Activated CD8-positive, alpha-beta memory T cell treated with anti-CD3 and anti-CD28 coated beads for 1 hour (primary cell): ENCODE measurements at regions not wholly inside any gene's neighbourhood (a gene's known extent, or its start where the extent isn't known, plus 50 kb on each side); places are given as distances from the start of the nearest gene placed in this dataset.
"Not testable (repeated sequence)": the region's sequence is repeated elsewhere in the genome, so short reads cannot be mapped to it uniquely, and the experiment has no call there.

Source experiments
- DNase-seq, 2 donors: peaks; one replicate each; pipeline ENCODE4 v3.0.0-alpha.2; 2020; ENCODE audit warnings: low read depth in 1 of 2; ENCODE audit errors: extremely low read depth in 1 of 2

DNA sequence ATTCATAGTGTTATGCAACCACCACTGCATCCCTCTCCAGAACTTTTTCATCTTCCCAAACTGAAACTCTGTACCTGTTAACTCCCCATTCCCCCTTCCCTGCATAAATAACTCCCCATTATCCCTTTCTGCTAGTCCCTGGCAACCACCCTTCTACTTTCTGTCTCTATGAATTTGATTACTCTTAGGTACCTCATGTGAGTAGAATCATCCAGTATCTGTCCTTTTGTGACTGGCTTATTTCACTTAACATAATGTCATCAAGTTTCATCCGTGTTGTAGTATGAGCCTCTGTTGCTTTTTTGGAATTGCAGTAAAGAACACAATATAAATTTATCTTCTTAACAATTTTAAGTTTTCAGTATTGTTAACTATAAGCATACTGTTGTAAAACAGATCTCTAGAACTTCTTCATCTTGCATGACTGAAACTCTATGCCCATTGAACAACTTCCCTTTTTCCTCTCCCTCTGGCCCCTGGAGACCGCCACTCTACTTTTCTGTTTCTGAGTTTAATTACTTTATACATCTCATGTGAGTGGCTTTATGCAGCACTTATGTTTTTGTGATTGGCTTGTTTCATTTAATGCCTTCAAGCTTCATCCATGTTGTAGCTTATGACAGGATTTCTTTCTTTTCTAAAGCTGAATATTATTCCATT lies 87.3 kb upstream of the ABCC4 start:
- no peak for DNase-seq

DNA sequence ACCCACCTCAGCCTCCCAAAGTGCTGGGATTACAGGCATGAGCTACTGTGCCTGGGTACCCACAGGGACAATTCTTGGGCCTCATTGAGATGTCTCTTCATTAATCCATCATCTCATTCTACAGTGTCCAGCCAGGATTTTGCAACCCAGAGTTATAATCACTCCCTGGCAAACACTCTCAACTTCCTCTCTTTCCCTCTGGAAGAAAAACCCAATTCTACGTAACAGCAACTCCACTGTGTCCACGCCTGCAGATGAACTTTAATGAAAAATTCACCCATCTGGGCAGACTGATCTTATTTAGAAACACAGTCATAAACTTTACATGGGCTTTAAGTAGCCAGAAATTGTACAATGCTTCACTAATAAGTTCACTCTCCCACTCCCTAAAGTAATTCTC lies 90.1 kb upstream of the ABCC4 start:
- DNase-seq, result no peak

- no peak for DNase-seq
These were observed 90.5 kb upstream of the ABCC4 start for GRCh38 chr13:95391785-95392184.

DNA sequence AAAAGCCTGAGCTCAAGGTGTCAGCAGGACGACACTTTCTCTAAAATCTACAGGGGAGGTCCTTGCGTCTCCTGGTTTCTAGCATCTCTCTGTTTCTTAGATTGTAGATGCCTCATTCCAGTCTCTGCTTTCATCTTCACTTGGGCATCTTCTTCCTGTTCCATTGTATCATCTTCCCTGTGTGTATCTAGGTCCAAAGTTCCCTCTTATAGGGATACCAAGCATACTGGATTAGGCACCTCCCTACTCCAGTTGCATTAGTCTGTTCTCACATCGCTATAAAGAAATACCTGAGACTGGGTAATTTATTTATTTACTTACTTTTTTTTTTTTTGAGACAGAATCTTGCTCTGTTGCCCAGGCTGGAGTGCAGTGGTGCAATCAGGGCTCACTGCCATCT lies 91.3 kb upstream of the ABCC4 start:
- no peak for DNase-seq

DNA sequence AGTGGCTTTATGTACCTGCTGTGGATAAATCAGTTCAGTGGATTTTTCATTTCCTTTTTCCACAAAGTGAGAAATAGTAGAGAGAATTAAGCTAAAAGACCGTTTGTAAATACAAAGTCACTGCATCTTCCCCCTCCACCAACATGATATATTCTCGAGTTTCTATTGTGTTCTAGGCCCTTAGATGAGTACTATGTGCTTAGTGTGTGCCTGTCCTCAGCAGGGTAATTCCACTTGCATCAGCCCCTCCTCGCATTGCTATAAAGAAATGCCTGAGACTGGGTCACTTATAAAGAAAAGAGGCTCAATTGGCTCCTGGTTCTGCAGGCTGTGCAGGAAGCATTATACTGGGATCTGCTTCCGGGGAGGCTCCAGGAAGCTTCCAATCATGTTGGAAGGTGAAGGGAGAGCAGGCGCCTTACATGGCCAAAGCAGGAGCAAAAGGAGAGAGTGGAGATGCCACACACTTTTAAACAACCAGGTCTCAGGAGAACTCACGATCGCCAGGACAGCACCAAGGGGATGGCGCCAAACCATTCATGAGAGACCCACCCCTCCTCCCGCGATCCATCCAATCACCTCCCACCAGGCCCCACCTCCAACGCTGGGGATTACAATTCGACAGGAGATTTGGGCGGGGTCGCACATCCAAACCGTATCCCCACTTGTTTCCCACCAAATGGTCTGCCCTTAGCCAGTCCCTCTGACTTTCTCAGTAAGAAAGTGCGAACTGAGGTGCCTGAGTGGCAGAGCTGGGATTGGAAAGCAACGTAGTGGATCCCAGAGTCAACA lies 102.3 kb upstream of the ABCC4 start:
- DNase-seq, result no peak

- DNase-seq, result peak; percentile 39 to 66
These were observed 103.1 kb upstream of the ABCC4 start for GRCh38 chr13:95404141-95404882.

DNA sequence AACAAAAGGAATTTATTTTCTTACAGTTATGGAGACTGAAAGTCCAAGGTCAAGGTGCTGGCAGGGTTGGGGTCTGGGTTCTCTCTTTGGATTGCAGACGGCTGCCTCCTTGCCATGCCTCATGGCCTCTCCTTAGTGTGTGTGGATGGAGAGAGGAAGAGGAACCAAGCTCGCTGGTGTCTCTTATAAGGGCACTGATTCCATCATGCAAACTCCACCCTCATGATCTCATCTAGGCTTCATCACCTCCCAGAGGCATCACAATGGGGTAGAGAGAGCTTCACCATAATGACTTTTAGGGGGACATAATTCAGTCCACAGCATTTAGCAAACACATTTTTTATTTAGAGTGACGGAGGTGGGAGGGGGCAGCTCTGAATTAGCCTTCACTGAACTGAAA lies 104.9 kb upstream of the ABCC4 start:
- no peak for DNase-seq

DNA sequence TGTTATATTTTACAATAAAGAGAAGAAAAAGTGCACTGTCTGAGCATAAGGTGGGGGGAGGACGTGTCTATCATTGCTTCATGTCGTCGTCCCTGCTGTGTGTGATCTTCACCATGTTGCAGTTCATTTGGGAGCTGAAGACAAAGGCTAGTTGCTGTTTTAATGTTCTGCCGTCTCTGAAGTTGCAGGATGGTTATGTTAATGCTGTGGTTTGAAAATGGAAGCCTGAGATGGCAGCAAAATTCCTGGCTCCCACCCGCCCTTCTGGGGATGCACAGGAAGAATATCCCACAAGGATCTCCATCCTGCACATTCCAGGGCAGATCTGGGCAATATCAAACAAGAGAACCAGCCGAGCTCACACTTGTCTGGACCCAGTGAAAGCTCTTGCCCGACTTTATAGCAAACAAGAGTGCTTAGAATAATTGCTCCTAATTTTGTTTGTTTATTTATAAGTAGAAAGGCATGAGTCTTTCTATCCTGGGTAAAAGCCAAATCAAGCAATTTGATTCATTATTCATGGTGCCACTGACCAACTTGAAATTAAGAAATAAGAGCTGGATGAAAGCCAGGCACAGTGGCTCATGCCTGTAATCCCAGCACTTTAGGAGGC lies 110.3 kb upstream of the ABCC4 start:
- no peak for DNase-seq

DNA sequence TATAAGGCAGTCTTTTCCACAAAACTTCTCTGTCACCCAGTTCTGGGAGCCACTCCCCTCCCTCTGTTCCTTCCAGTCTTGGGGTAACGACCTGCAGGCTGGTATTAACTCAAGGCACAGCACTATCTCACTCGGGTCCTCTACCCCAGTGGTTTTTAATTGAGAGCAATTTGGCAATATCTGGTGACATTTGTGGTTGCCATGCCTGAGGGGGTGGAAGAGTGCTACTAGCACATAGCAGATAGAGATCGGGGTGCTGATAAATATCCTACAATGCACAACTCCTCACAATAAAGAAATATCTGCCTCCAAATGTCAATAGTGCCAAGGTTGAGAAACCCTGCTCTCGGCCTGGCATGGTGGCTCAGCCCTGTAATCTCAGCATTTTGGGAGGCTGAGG lies 117.7 kb upstream of the ABCC4 start:
- DNase-seq, result no peak

DNA sequence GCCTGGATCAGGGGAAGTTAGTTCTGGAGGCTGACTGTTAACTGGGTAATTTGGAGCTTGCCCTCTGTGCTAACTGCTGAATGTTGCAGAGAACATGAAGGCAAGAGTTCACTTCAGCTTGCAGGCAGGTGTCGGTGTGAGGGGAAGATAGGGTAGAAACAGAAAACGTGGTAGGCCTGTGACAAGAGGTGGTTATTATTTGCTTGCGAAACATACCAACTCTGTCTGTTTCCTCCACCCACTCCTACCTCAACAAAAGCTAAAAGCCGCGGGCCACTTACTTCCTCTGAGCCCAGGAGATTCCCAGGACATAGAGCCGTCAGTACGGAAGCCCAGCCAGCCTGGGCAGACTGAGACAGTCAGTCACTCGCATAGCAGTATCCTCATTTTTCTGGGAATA lies 119.2 kb upstream of the ABCC4 start:
- no peak for DNase-seq

DNA sequence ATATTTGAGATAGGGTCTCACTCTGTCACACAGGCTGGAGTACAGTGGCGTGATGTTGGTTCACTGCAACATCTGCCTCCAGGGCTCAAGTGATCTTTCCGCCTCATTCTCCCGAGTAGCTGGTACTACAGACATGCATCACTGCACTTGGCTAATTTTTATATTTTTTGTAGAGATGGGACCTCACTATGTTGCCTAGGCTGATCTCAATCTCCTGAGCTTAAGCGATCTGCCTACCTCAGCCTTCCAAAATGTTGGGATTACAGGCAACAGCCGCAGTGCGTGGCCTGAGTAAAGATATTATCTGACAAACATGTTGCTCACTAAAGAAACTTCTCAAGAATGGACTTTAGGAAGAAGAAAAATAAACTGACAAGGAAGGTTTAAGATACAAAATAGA lies 125.4 kb upstream of the ABCC4 start:
- DNase-seq, result no peak

DNA sequence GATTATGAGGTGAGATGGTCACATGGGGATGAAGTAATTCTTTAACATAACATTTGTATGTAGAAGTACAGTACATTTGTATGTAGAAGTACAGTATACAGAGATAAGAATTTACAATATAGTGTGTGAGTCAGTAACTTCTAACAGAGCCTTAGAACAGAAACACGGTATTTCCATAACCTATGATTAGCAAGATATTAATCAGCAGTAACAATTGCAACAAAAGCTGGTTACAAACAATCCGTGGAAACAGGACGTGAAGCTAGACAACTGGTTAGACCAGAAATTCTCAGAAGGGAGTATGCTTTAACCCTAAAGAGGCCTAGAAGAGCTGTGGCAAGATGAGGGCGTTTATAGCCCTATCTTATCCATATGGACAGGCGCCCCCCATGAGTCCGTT lies 122.0 kb upstream of the CLDN10 start:
- DNase-seq, result not testable (repeated sequence)

GRCh38 chr13:95432141-95432540 lies 120.4 kb upstream of the CLDN10 start:
- no peak for DNase-seq

DNA sequence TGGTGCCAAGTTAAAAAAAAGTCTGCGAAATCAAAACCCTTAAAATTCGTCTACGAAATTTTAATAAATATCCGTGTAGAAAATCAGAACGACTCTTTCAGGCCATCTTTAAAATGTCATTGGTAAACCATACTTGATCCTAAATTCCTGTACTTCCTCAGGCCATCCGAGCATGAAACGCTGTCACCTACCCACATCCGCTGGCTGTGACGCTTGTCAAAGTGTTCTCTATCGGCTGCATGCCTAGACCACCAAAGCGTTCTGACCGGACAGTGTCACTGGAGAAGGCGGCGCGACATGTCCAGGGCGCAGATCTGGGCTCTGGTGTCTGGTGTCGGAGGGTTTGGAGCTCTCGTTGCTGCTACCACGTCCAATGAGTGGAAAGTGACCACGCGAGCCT lies 119.0 kb upstream of the CLDN10 start:
- DNase-seq, result no peak

DNA sequence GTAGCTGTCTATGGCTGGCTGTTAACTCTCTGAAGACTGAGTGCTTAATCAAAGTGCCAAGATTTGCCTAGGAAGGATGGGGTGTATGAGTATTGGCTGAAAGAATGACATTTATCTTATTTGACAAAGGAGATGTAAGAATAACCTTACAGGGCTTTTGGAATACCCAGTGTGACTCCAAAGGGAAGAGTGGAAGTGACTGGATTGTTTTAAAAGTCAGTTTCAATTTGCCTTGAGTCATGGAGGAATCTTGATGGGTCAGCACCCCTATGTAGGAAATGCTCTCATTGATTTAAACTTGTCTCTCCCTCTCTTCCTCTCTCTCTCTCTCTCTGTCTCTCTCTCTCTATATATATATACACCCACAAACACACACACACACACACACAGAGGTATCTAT lies 118.4 kb upstream of the CLDN10 start:
- no peak for DNase-seq

GRCh38 chr13:95437561-95437960 lies 115.0 kb upstream of the CLDN10 start:
- no peak for DNase-seq

DNA sequence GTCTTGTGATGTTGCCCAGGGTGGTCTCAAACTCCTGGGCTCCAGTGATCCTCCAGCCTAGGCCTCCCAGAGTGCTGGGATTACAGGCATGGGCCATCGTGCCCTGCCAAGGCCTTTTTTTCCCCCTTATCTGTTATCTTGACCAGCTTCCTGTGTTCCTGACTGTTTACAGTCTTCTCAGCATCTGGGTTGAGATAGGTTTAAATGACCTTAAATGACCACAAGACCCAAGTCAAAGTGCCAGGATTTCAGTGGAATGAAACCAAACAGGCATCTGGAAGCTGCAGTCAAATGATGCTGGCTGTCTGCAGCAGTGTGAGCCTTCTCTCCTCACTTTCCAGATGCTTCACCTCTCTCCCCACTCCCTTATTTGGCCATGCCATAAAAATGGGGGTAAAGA lies 114.2 kb upstream of the CLDN10 start:
- DNase-seq, result no peak

- no peak for DNase-seq
These were observed 112.0 kb upstream of the CLDN10 start for GRCh38 chr13:95440441-95441088.

- no peak for DNase-seq
These were observed 111.2 kb upstream of the CLDN10 start for GRCh38 chr13:95441326-95441725.

GRCh38 chr13:95444006-95444730 lies 108.4 kb upstream of the CLDN10 start:
- DNase-seq, result no peak
